ENCODE measurements at regions not wholly inside any gene's neighbourhood (a gene's known extent, or its start where the extent isn't known, plus 50 kb on each side); places are given as distances from the start of the nearest gene placed in this dataset.

DNA sequence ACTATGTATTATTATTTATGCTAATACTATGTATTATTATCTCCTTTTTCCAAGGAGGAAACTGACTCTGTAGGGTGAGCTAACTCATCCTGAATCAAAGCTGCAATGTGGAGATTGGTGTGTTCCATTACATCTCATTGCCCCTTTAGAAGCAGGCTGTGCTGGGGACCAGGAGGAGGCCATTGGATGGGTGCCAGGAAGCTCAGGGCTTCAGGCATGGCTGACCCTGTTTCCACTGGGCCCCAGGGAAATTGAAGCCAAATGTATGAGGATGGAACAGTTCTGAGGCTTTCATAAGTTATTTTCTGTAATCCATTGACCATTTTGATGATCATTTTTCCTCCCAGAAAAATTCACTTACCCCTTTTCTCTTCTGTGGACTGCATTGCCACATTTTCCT, 418.8 kb upstream of the ZFP42 start:
- Histone ChIP-seq H2AFZ (ENCODE audit: control insufficient read depth, low read length) (no peak overlapping the region), H3K4me3 (ENCODE audit: control insufficient read depth in 2 of 3, extremely low read depth in 1 of 3, insufficient read depth in 2 of 3, low read depth in 1 of 3, low read length in 3 of 3) (no peak overlapping the region), H3K79me2 (ENCODE audit: control insufficient read depth, insufficient read depth, low read length) (no peaks in the 10 kb centered on the region), H4K20me1 (ENCODE audit: control insufficient read depth, extremely low read depth, insufficient read depth, low read length) (no peaks in the 10 kb centered on the region), H3K9me1 (ENCODE audit: control insufficient read depth, extremely low read depth, insufficient read depth, low read length) (no peaks in the 10 kb centered on the region), H3K4me2 (ENCODE audit: control insufficient read depth, extremely low read depth, insufficient read depth, low read depth, low read length) (no peak overlapping the region), H3K9me3 (ENCODE audit: control insufficient read depth, low read depth, low read length) (no peaks in the 10 kb centered on the region), H3K36me3 (ENCODE audit: control insufficient read depth in 2 of 2, extremely low read depth in 1 of 2, insufficient read depth in 2 of 2, low read length in 2 of 2) (no peaks in the 10 kb centered on the region), H3K27me3 (ENCODE audit: control insufficient read depth, extremely low read depth, insufficient read depth, low read length) (no peaks in the 10 kb centered on the region), H3K4me1 (ENCODE audit: control insufficient read depth, extremely low read depth, insufficient read depth, low read length) (no peaks in the 10 kb centered on the region), H3K9ac (ENCODE audit: control insufficient read depth, extremely low read depth, insufficient read depth, low read length) (no peak overlapping the region), H3K27ac (ENCODE audit: control insufficient read depth, insufficient read depth, low read length) (no peak overlapping the region)
- DNase-seq (ENCODE audit: low read depth, low spot score) (no peak), FAIRE-seq (no peak)
- dilution Hi-C loops (cut with MboI; ENCODE audit: extremely low pct_ligation_motif_present, low sequenced_read_pairs), result no loop called here
- TF ChIP-seq CTCF (optimal IDR thresholded peaks at IDR 0.05 in 1 of 3, IDR thresholded peaks at IDR 0.05 in 1 of 3, conservative IDR thresholded peaks at IDR 0.05 in 1 of 3; ENCODE audit: extremely low read depth in 1 of 3, insufficient read depth in 2 of 3, low read length in 3 of 3), result no peak
- TF ChIP-seq EZH2 (IDR thresholded peaks at IDR 0.05; ENCODE audit: low read length), result no peak

DNA sequence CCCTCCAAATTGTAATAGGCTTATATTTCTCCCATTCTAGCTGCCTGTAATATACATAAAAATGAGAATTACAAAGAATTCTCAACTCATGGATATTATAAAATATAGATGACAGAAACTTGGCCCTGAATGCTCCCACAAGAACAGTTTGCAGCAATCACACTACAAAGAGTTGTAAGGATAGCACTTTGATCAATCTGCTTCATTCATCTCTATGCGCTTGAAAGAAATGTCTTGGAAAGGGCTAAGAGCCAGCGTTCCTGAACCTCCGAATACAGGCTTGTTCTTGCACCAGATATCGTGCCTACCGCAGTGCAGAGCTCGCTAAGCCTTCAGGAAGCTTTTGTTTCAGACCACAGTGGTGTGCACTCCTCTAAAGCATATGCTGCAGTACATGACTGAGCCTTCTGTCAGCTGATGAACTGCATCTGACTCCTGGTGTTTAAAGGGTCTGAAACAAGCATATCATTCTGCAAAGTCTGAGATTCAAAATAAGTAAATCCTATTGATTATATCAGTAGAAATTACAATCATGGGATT, 417.6 kb upstream of the ZFP42 start:
- Histone ChIP-seq H3K9ac (ENCODE audit: control insufficient read depth, extremely low read depth, insufficient read depth, low read length) (no peak overlapping the region), H3K36me3 (ENCODE audit: control insufficient read depth in 2 of 2, extremely low read depth in 1 of 2, insufficient read depth in 2 of 2, low read length in 2 of 2) (no peaks in the 10 kb centered on the region), H3K27ac (ENCODE audit: control insufficient read depth, insufficient read depth, low read length) (no peak overlapping the region), H3K9me1 (ENCODE audit: control insufficient read depth, extremely low read depth, insufficient read depth, low read length) (no peaks in the 10 kb centered on the region), H4K20me1 (ENCODE audit: control insufficient read depth, extremely low read depth, insufficient read depth, low read length) (no peaks in the 10 kb centered on the region), H3K27me3 (ENCODE audit: control insufficient read depth, extremely low read depth, insufficient read depth, low read length) (no peaks in the 10 kb centered on the region), H3K4me3 (ENCODE audit: control insufficient read depth in 2 of 3, extremely low read depth in 1 of 3, insufficient read depth in 2 of 3, low read depth in 1 of 3, low read length in 3 of 3) (no peak overlapping the region), H3K4me2 (ENCODE audit: control insufficient read depth, extremely low read depth, insufficient read depth, low read depth, low read length) (peak overlapping the region; percentile 6), H2AFZ (ENCODE audit: control insufficient read depth, low read length) (peak overlapping the region; percentile 55), H3K9me3 (ENCODE audit: control insufficient read depth, low read depth, low read length) (no peaks in the 10 kb centered on the region), H3K79me2 (ENCODE audit: control insufficient read depth, insufficient read depth, low read length) (no peaks in the 10 kb centered on the region), H3K4me1 (ENCODE audit: control insufficient read depth, extremely low read depth, insufficient read depth, low read length) (no peaks in the 10 kb centered on the region)
- FAIRE-seq (no peak), DNase-seq (ENCODE audit: low read depth, low spot score) (no peak)
- dilution Hi-C loops (cut with MboI; ENCODE audit: extremely low pct_ligation_motif_present, low sequenced_read_pairs), result no loop called here
- TF ChIP-seq CTCF (optimal IDR thresholded peaks at IDR 0.05 in 1 of 3, IDR thresholded peaks at IDR 0.05 in 1 of 3, conservative IDR thresholded peaks at IDR 0.05 in 1 of 3; ENCODE audit: extremely low read depth in 1 of 3, insufficient read depth in 2 of 3, low read length in 3 of 3) (no peak), EZH2 (IDR thresholded peaks at IDR 0.05; ENCODE audit: low read length) (no peak)
